BE2C (cell line): ENCODE measurements at regions not wholly inside any gene's neighbourhood (a gene's known extent, or its start where the extent isn't known, plus 50 kb on each side); places are given as distances from the start of the nearest gene placed in this dataset.

Experiments used
- DNase-seq: peaks from one replicate; pipeline ENCODE4 v3.0.0-alpha.2; 2020
- H3K27me3 ChIP-seq: fragments of 250-450 bp; sonication (Bioruptor Pico); 2 replicates; pipeline ENCODE4 v1.5.1; 2020; ENCODE audit warnings: mild to moderate bottlenecking
- H3K36me3 ChIP-seq: fragments of 250-450 bp; sonication (Bioruptor Pico); 2 replicates; pipeline ENCODE4 v1.5.1; 2020; ENCODE audit warnings: mild to moderate bottlenecking
- H3K4me1 ChIP-seq: fragments of 250-450 bp; sonication (Bioruptor Pico); 2 replicates; pipeline ENCODE4 v1.5.1; 2020
- H3K4me3 ChIP-seq: 2 replicates; pipeline ENCODE4 v1.5.1; 2011; ENCODE audit warnings: low read depth, low read length
- H3K9me3 ChIP-seq: fragments of 250-450 bp; sonication (Bioruptor Pico); 2 replicates; pipeline ENCODE4 v1.5.1; 2020
- TF ChIP-seq, protein P1 (sequence below): IDR thresholded peaks from 2 replicates; pipeline ENCODE4 v1.5.1; 2012; ENCODE audit warnings: mild to moderate bottlenecking, low read depth, low read length

DNA sequence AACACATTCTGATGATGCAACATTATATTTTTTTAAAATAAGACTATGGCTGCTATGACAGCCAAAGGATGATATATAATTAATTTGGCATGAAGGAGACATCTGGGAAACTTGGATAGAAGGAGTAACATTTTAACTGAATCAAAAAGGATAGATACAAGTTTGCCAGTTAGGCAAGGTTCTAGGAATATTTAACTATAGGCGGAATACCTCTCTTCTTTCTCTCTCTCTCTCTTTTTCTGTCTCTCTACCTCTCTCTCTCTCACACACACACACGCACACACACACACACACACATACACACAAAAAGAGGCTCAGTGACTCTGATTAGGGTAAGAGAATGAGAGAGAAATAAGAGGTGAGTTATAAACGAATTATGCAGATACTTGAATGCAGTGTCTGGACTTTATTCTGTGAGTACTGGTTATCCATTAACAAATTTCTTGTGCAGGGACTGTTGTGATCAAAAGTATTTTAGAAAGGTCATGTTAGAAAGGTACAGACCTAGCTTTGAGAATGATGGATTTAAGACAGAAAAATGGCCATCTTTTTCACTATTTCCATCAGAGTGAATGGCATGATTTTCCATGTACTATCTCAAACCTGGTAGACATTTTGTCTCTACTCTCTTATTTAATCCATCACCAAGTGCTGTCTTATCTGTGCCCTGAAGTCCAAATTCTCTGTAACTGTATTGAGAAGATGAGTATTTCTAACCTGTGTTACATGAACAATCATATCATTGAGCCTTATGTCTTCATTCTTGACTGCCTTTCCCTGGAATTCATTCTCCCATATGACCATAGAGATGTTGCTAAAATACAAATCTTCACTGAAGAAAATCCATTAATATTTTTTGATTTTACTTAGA, 1106.9 kb upstream of the ADGRL4 start:
- no peaks in the 10 kb centered on the region for H3K4me1 ChIP-seq
- TF ChIP-seq, protein P1, sequence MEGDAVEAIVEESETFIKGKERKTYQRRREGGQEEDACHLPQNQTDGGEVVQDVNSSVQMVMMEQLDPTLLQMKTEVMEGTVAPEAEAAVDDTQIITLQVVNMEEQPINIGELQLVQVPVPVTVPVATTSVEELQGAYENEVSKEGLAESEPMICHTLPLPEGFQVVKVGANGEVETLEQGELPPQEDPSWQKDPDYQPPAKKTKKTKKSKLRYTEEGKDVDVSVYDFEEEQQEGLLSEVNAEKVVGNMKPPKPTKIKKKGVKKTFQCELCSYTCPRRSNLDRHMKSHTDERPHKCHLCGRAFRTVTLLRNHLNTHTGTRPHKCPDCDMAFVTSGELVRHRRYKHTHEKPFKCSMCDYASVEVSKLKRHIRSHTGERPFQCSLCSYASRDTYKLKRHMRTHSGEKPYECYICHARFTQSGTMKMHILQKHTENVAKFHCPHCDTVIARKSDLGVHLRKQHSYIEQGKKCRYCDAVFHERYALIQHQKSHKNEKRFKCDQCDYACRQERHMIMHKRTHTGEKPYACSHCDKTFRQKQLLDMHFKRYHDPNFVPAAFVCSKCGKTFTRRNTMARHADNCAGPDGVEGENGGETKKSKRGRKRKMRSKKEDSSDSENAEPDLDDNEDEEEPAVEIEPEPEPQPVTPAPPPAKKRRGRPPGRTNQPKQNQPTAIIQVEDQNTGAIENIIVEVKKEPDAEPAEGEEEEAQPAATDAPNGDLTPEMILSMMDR: no peak
- H3K4me3 ChIP-seq: no peak overlapping the region
- no peak for DNase-seq
- H3K27me3 ChIP-seq: no peaks in the 10 kb centered on the region
- H3K36me3 ChIP-seq: no peaks in the 10 kb centered on the region
- H3K9me3 ChIP-seq: no peaks in the 10 kb centered on the region

DNA sequence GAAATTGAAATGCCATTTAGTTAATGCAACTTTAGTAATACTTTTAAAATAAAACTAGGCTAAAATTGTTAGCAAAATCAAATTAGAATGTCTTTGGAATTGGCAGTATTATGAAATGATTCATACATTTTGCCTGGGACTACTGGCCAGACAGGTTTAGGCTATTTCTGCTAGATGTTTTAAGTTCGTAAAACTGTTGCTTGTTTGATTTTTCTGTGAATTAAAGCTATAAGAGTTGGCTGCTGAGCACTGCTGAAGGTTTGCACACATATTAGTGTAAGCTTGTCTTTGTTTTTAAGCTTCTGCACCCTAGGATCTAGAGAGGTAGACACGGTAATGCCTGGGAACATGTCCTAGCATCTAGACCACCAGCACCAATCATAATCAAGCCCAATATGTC, 1094.6 kb upstream of the ADGRL4 start:
- no peaks in the 10 kb centered on the region for H3K4me1 ChIP-seq
- DNase-seq: no peak
- TF ChIP-seq, protein P1: no peak
- no peak overlapping the region for H3K4me3 ChIP-seq
- no peaks in the 10 kb centered on the region for H3K27me3 ChIP-seq
- H3K9me3 ChIP-seq: no peaks in the 10 kb centered on the region
- no peaks in the 10 kb centered on the region for H3K36me3 ChIP-seq

DNA sequence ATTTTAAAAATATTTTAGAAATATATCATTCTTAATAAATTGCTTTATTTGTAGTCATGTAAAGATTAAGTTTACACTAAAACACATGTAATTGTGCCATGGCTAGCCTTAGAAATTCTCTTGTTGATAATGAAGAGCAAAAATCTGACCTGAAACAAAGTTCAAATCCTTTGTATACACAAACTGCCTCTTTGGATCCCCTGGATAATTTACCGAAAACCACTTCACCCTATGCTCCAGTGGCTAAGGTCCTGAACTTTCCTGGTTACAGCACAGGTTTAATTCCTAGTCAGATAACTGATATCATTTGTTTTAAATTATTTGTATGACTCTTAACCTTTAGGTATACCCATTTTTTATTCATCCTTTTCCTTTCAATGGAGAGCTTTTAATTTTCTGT, 1093.2 kb upstream of the ADGRL4 start:
- H3K27me3 ChIP-seq: no peaks in the 10 kb centered on the region
- TF ChIP-seq, protein P1: no peak
- no peak for DNase-seq
- H3K4me3 ChIP-seq: no peak overlapping the region
- H3K36me3 ChIP-seq: no peaks in the 10 kb centered on the region
- no peaks in the 10 kb centered on the region for H3K9me3 ChIP-seq
- no peaks in the 10 kb centered on the region for H3K4me1 ChIP-seq

DNA sequence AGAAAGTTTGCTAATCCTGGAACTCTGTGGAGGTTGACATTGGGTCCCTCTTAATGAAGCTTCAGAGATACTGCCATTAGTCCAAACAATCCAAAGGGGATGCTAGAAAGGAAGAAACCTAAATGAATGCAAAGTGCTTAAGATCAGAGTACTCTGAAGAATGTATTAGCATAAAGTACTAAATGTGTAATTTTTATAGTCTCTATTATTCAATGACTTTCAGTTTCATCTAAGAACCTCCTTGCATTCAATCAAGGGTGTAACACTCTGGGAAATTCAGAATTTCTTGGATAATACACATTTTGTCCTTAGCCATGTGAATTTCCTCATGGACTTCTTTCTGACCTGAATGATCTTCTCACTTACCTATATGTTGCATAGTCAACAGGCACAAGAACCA, 1078.5 kb upstream of the ADGRL4 start:
- H3K36me3 ChIP-seq: no peaks in the 10 kb centered on the region
- H3K4me1 ChIP-seq: no peaks in the 10 kb centered on the region
- H3K27me3 ChIP-seq: no peaks in the 10 kb centered on the region
- DNase-seq: no peak
- TF ChIP-seq, protein P1: no peak
- H3K9me3 ChIP-seq: no peaks in the 10 kb centered on the region
- H3K4me3 ChIP-seq: no peak overlapping the region

DNA sequence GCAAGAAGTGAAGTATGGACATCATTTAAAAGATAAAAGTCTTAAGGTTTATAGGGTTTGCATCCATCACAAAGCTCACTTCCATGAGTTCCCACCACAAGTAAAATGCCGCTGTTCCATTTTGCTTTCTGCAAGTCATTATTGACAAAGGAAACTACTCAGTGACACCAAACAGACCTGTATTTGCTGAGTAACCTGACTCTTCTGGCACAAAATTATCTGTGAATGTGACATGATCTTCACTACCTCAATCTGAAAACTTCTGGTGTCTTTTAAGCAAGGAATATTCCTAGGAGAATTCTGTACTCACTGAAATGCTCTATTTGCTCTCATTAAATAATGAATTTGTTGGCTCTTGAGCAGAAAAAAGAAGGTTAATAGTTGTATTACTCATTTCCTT, 1077.4 kb upstream of the ADGRL4 start:
- TF ChIP-seq, protein P1: no peak
- no peak for DNase-seq
- Histone ChIP-seq H3K9me3 (no peaks in the 10 kb centered on the region), H3K27me3 (no peaks in the 10 kb centered on the region), H3K4me3 (no peak overlapping the region), H3K4me1 (no peaks in the 10 kb centered on the region), H3K36me3 (no peaks in the 10 kb centered on the region)

DNA sequence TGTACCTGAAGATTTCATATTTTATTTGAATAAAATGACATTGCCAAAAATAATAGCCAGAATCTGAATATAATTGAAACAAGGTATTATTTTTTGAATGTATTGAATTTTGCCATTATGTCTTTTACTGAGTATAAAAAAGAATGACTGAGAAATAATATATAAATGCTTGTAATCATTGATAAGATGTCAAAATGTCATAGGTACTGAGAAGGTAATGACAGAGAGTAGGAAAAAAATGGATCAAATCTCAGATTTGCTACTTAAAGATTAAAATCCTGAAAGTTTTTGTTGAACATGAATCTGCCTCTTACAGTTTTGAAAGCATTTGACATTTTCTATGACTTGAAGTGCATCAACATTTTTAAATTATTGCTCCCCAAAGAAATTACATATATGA, 1069.9 kb upstream of the ADGRL4 start:
- Histone ChIP-seq H3K27me3 (no peaks in the 10 kb centered on the region), H3K9me3 (no peaks in the 10 kb centered on the region), H3K36me3 (no peaks in the 10 kb centered on the region), H3K4me3 (no peak overlapping the region), H3K4me1 (no peaks in the 10 kb centered on the region)
- TF ChIP-seq, protein P1: no peak
- no peak for DNase-seq
